ENCODE measurements at regions not wholly inside any gene's neighbourhood (a gene's known extent, or its start where the extent isn't known, plus 50 kb on each side); places are given as distances from the start of the nearest gene placed in this dataset.

DNA sequence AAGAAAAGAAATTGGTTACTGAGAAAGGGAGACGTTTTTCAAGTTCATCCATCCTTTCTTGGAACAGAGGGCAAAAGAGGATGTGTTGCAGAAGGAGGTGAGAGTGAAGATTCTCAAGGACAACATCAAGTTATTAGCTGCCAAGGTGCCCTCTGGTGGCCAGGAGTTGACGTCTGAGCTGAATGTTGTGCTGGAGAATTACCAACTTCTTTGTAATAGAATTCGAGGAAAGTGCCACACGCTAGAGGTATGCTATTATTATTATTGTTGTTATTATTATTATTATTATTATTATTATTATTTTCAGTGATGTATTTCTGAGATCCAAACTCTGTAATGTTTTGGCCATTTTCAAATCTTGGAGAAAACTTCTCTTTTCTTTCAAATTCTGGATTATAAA, 197.0 kb downstream of the UTRN start:
- TF ChIP-seq FOXP1 (CRISPR knock-in tag; IDR thresholded peaks at IDR 0.05; ENCODE audit: borderline replicate concordance) (no peak), CTCF (IDR thresholded peaks at IDR 0.05) (peak; percentile 28; the same call in 1 of the 2 replicates), IRF2 (CRISPR knock-in tag; IDR thresholded peaks at IDR 0.05; ENCODE audit: borderline replicate concordance, low read depth) (no peak), E2F1 (CRISPR knock-in tag; IDR thresholded peaks at IDR 0.05) (no peak), ATF3 (CRISPR knock-in tag; conservative IDR thresholded peaks at IDR 0.05) (no peak), HMGA2 (CRISPR knock-in tag; IDR thresholded peaks at IDR 0.05) (peak; percentile 69), ATF6 (CRISPR knock-in tag; IDR thresholded peaks at IDR 0.05) (no peak), NR2C2 (CRISPR knock-in tag; IDR thresholded peaks at IDR 0.05) (no peak), ATF2 (CRISPR knock-in tag; IDR thresholded peaks at IDR 0.05; ENCODE audit: borderline replicate concordance, low read depth) (no peak), ATF1 (CRISPR knock-in tag; IDR thresholded peaks at IDR 0.05) (no peak), ZNF263 (CRISPR knock-in tag; IDR thresholded peaks at IDR 0.05; ENCODE audit: low read depth) (no peak), CREM (CRISPR knock-in tag; IDR thresholded peaks at IDR 0.05) (no peak)
- TF ChIP-seq, protein P1, sequence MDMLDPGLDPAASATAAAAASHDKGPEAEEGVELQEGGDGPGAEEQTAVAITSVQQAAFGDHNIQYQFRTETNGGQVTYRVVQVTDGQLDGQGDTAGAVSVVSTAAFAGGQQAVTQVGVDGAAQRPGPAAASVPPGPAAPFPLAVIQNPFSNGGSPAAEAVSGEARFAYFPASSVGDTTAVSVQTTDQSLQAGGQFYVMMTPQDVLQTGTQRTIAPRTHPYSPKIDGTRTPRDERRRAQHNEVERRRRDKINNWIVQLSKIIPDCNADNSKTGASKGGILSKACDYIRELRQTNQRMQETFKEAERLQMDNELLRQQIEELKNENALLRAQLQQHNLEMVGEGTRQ (CRISPR knock-in tag; IDR thresholded peaks at IDR 0.05), result no peak
- TF ChIP-seq, protein P2, sequence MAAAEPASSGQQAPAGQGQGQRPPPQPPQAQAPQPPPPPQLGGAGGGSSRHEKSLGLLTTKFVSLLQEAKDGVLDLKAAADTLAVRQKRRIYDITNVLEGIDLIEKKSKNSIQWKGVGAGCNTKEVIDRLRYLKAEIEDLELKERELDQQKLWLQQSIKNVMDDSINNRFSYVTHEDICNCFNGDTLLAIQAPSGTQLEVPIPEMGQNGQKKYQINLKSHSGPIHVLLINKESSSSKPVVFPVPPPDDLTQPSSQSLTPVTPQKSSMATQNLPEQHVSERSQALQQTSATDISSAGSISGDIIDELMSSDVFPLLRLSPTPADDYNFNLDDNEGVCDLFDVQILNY (CRISPR knock-in tag; IDR thresholded peaks at IDR 0.05), result no peak

Measured in WTC11 (cell line).